ENCODE measurements at regions not wholly inside any gene's neighbourhood (a gene's known extent, or its start where the extent isn't known, plus 50 kb on each side); places are given as distances from the start of the nearest gene placed in this dataset.

- Histone ChIP-seq H3K27me3 (ENCODE audit: control insufficient read depth, extremely low read depth, insufficient read depth, low read length) (no peaks in the 10 kb centered on the region), H4K20me1 (ENCODE audit: control insufficient read depth, extremely low read depth, insufficient read depth, low read length) (no peaks in the 10 kb centered on the region), H3K4me1 (ENCODE audit: control insufficient read depth, extremely low read depth, insufficient read depth, low read length) (no peaks in the 10 kb centered on the region), H3K36me3 (ENCODE audit: control insufficient read depth in 2 of 2, extremely low read depth in 1 of 2, insufficient read depth in 2 of 2, low read length in 2 of 2) (no peaks in the 10 kb centered on the region), H3K4me2 (ENCODE audit: control insufficient read depth, extremely low read depth, insufficient read depth, low read depth, low read length) (no peak overlapping the region), H2AFZ (ENCODE audit: control insufficient read depth, low read length) (no peak overlapping the region), H3K4me3 (ENCODE audit: control insufficient read depth in 2 of 3, extremely low read depth in 1 of 3, insufficient read depth in 2 of 3, low read depth in 1 of 3, low read length in 3 of 3) (no peak overlapping the region), H3K9me3 (ENCODE audit: control insufficient read depth, low read depth, low read length) (no peaks in the 10 kb centered on the region), H3K9ac (ENCODE audit: control insufficient read depth, extremely low read depth, insufficient read depth, low read length) (no peak overlapping the region), H3K9me1 (ENCODE audit: control insufficient read depth, extremely low read depth, insufficient read depth, low read length) (no peaks in the 10 kb centered on the region), H3K79me2 (ENCODE audit: control insufficient read depth, insufficient read depth, low read length) (no peaks in the 10 kb centered on the region), H3K27ac (ENCODE audit: control insufficient read depth, insufficient read depth, low read length) (no peak overlapping the region)
- FAIRE-seq = no peak
- TF ChIP-seq EZH2 (IDR thresholded peaks at IDR 0.05; ENCODE audit: low read length) = no peak
- TF ChIP-seq, protein P1, sequence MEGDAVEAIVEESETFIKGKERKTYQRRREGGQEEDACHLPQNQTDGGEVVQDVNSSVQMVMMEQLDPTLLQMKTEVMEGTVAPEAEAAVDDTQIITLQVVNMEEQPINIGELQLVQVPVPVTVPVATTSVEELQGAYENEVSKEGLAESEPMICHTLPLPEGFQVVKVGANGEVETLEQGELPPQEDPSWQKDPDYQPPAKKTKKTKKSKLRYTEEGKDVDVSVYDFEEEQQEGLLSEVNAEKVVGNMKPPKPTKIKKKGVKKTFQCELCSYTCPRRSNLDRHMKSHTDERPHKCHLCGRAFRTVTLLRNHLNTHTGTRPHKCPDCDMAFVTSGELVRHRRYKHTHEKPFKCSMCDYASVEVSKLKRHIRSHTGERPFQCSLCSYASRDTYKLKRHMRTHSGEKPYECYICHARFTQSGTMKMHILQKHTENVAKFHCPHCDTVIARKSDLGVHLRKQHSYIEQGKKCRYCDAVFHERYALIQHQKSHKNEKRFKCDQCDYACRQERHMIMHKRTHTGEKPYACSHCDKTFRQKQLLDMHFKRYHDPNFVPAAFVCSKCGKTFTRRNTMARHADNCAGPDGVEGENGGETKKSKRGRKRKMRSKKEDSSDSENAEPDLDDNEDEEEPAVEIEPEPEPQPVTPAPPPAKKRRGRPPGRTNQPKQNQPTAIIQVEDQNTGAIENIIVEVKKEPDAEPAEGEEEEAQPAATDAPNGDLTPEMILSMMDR (optimal IDR thresholded peaks at IDR 0.05 in 1 of 3, IDR thresholded peaks at IDR 0.05 in 1 of 3, conservative IDR thresholded peaks at IDR 0.05 in 1 of 3; ENCODE audit: extremely low read depth in 1 of 3, insufficient read depth in 2 of 3, low read length in 3 of 3) = no peak
- dilution Hi-C loops (cut with MboI; ENCODE audit: extremely low pct_ligation_motif_present, low sequenced_read_pairs) = no loop called here
- no peak for DNase-seq (ENCODE audit: low read depth, low spot score)
Observed at GRCh38 chr12:97394657-97395056, 67.9 kb upstream of the RMST start.

GRCh38 chr12:97397008-97397407 is 65.6 kb upstream of the RMST start:
- no peak overlapping the region for H3K4me3 ChIP-seq (ENCODE audit: control insufficient read depth in 2 of 3, extremely low read depth in 1 of 3, insufficient read depth in 2 of 3, low read depth in 1 of 3, low read length in 3 of 3)
- FAIRE-seq (no peak), DNase-seq (ENCODE audit: low read depth, low spot score) (no peak)
- H2AFZ ChIP-seq (ENCODE audit: control insufficient read depth, low read length) = no peak overlapping the region
- no peak overlapping the region for H3K27ac ChIP-seq (ENCODE audit: control insufficient read depth, insufficient read depth, low read length)
- no peaks in the 10 kb centered on the region for H3K36me3 ChIP-seq (ENCODE audit: control insufficient read depth in 2 of 2, extremely low read depth in 1 of 2, insufficient read depth in 2 of 2, low read length in 2 of 2)
- H3K9me1 ChIP-seq (ENCODE audit: control insufficient read depth, extremely low read depth, insufficient read depth, low read length) = no peaks in the 10 kb centered on the region
- dilution Hi-C loops (cut with MboI; ENCODE audit: extremely low pct_ligation_motif_present, low sequenced_read_pairs) = no loop called here
- TF ChIP-seq, protein P1 (optimal IDR thresholded peaks at IDR 0.05 in 1 of 3, IDR thresholded peaks at IDR 0.05 in 1 of 3, conservative IDR thresholded peaks at IDR 0.05 in 1 of 3; ENCODE audit: extremely low read depth in 1 of 3, insufficient read depth in 2 of 3, low read length in 3 of 3) = no peak
- no peak for TF ChIP-seq EZH2 (IDR thresholded peaks at IDR 0.05; ENCODE audit: low read length)
- no peaks in the 10 kb centered on the region for H4K20me1 ChIP-seq (ENCODE audit: control insufficient read depth, extremely low read depth, insufficient read depth, low read length)
- H3K4me2 ChIP-seq (ENCODE audit: control insufficient read depth, extremely low read depth, insufficient read depth, low read depth, low read length) = no peak overlapping the region
- no peak overlapping the region for H3K9ac ChIP-seq (ENCODE audit: control insufficient read depth, extremely low read depth, insufficient read depth, low read length)
- H3K4me1 ChIP-seq (ENCODE audit: control insufficient read depth, extremely low read depth, insufficient read depth, low read length) = no peaks in the 10 kb centered on the region
- H3K79me2 ChIP-seq (ENCODE audit: control insufficient read depth, insufficient read depth, low read length) = no peaks in the 10 kb centered on the region
- no peaks in the 10 kb centered on the region for H3K9me3 ChIP-seq (ENCODE audit: control insufficient read depth, low read depth, low read length)
- no peaks in the 10 kb centered on the region for H3K27me3 ChIP-seq (ENCODE audit: control insufficient read depth, extremely low read depth, insufficient read depth, low read length)
